A673 (cell line): ENCODE measurements at regions not wholly inside any gene's neighbourhood (a gene's known extent, or its start where the extent isn't known, plus 50 kb on each side); places are given as distances from the start of the nearest gene placed in this dataset.

Experiments
- BruUV-seq: library from RNA; stranded (reverse); fragments of 400-500 nt; replicated peaks from 2 replicates; lab custom pipeline; 2021; lab: Mats Ljungman, UMichigan
- CTCF ChIA-PET: fragments of 300-600 bp; sonication (Branson Sonifier 250); formaldehyde crosslinking; loops from one replicate; lab custom pipeline; 2022; ENCODE audit warnings: antibody characterized with exemption; lab: Charles Lee
- POLR2A ChIA-PET: fragments of 300-600 bp; sonication (Branson Sonifier 250); formaldehyde crosslinking; loops from one replicate; lab custom pipeline; 2022; ENCODE audit warnings: antibody characterized with exemption; ENCODE audit not compliant: low non-redundant PET; lab: Charles Lee
- DNase-seq: peaks from one replicate; pipeline ENCODE4 v3.0.0-alpha.2; 2015; ENCODE audit warnings: low spot score
- H3K27ac ChIP-seq: fragments of 200-600 bp; sonication (generic); 2 replicates; pipeline ENCODE4 v1.5.1; 2016; ENCODE audit warnings: mixed run types, low read depth, mild to moderate bottlenecking, mixed read lengths, antibody characterized with exemption, low read length; ENCODE audit not compliant: poor library complexity, severe bottlenecking
- H3K27me3 ChIP-seq: fragments of 200-600 bp; sonication (generic); replicated peaks from 2 replicates; pipeline ENCODE4 v1.6.1; 2017; ENCODE audit warnings: mixed run types, low read depth, mild to moderate bottlenecking, mixed read lengths, antibody characterized with exemption, low read length; ENCODE audit not compliant: insufficient read depth, poor library complexity
- H3K36me3 ChIP-seq: fragments of 200-600 bp; sonication (generic); 2 replicates; pipeline ENCODE4 v1.6.1; 2016; ENCODE audit warnings: mixed run types, mild to moderate bottlenecking, mixed read lengths, antibody characterized with exemption, low read length; ENCODE audit not compliant: insufficient read depth, poor library complexity, severe bottlenecking
- H3K4me1 ChIP-seq: fragments of 200-600 bp; sonication (generic); 2 replicates; pipeline ENCODE4 v1.6.1; 2017; ENCODE audit warnings: mixed run types, mild to moderate bottlenecking, mixed read lengths, antibody characterized with exemption, low read length; ENCODE audit not compliant: insufficient read depth, poor library complexity, severe bottlenecking
- H3K4me3 ChIP-seq: fragments of 200-600 bp; sonication (generic); 2 replicates; pipeline ENCODE4 v1.5.1; 2016; ENCODE audit warnings: low read depth, mixed run types, mild to moderate bottlenecking, mixed read lengths, low read length; ENCODE audit not compliant: poor library complexity, severe bottlenecking
- H3K9me3 ChIP-seq: fragments of 200-600 bp; sonication (generic); 2 replicates; pipeline ENCODE4 v1.6.1; 2016; ENCODE audit warnings: mixed run types, low read depth, mild to moderate bottlenecking, mixed read lengths, antibody characterized with exemption, low read length; ENCODE audit not compliant: poor library complexity, severe bottlenecking
- CTCF ChIP-seq: fragments of 300-800, 200-600 bp; sonication (generic); conservative IDR thresholded peaks from 2 replicates; pipeline ENCODE4 v1.5.1; 2017; ENCODE audit warnings: low read depth, mild to moderate bottlenecking, antibody characterized with exemption, low read length, moderate library complexity, mixed read lengths
- EZH2 ChIP-seq: fragments of 200-600 bp; sonication (generic); IDR thresholded peaks from 2 replicates; pipeline ENCODE4 v1.6.1; 2017; ENCODE audit warnings: borderline replicate concordance, low read depth, mild to moderate bottlenecking, mixed read lengths, antibody characterized with exemption, low read length; ENCODE audit not compliant: poor library complexity, severe bottlenecking
- intact Hi-C: fragments of 100-400 bp; cut with micrococcal nuclease; formaldehyde crosslinking; loops from one replicate; pipeline ENCODE4 v1.10.0; 2022; ENCODE audit not compliant: unreplicated experiment

- no peaks in the 10 kb centered on the region for H3K4me1 ChIP-seq
- no peak for DNase-seq
- ChIA-PET POLR2A (no interaction called here), CTCF (no interaction called here)
- TF ChIP-seq EZH2, result no peak
- no peak for TF ChIP-seq CTCF
- no peak overlapping the region for H3K27ac ChIP-seq
- no peaks in the 10 kb centered on the region for H3K27me3 ChIP-seq
- intact Hi-C loops, result no loop called here
- H3K4me3 ChIP-seq, result no peak overlapping the region
- no peaks in the 10 kb centered on the region for H3K36me3 ChIP-seq
- no peaks in the 10 kb centered on the region for H3K9me3 ChIP-seq
- no TSS peak for BruUV-seq
Observed at GRCh38 chr2:236967499-236967783, 118.2 kb upstream of the COPS8 start.

- Histone ChIP-seq H3K27ac (no peak overlapping the region), H3K27me3 (no peaks in the 10 kb centered on the region), H3K9me3 (no peaks in the 10 kb centered on the region), H3K4me3 (no peak overlapping the region), H3K4me1 (no peaks in the 10 kb centered on the region), H3K36me3 (no peaks in the 10 kb centered on the region)
- ChIA-PET POLR2A (no interaction called here), CTCF (no interaction called here)
- DNase-seq, result no peak
- intact Hi-C loops, result no loop called here
- BruUV-seq, result no TSS peak
- TF ChIP-seq EZH2, result no peak
- TF ChIP-seq CTCF, result no peak
Observed at GRCh38 chr2:236968101-236968879, 117.4 kb upstream of the COPS8 start.

GRCh38 chr2:236968880-236969534, 116.7 kb upstream of the COPS8 start:
- ChIA-PET POLR2A (no interaction called here), CTCF (no interaction called here)
- Histone ChIP-seq H3K4me3 (no peak overlapping the region), H3K36me3 (no peaks in the 10 kb centered on the region), H3K4me1 (no peaks in the 10 kb centered on the region), H3K9me3 (no peaks in the 10 kb centered on the region), H3K27me3 (no peaks in the 10 kb centered on the region), H3K27ac (no peak overlapping the region)
- intact Hi-C loops, result no loop called here
- DNase-seq, result no peak
- BruUV-seq, result no TSS peak
- TF ChIP-seq EZH2 (no peak), CTCF (no peak)
